ENCODE measurements at regions not wholly inside any gene's neighbourhood (a gene's known extent, or its start where the extent isn't known, plus 50 kb on each side); places are given as distances from the start of the nearest gene placed in this dataset.

GRCh38 chr2:167856190-167856589 lies 391.2 kb downstream of the STK39 start:
- Histone ChIP-seq H4K20me1 (ENCODE audit: insufficient read depth, low read length) (no peaks in the 10 kb centered on the region), H3K9me3 (ENCODE audit: insufficient read depth, low read length, severe bottlenecking) (no peaks in the 10 kb centered on the region), H3K36me3 (ENCODE audit: insufficient read depth, low read length) (no peaks in the 10 kb centered on the region), H3K27me3 (ENCODE audit: insufficient read depth, low read length, poor library complexity) (peaks cover 5% of the 10 kb centered on the region), H3K27ac (ENCODE audit: low read length) (no peak overlapping the region), H2AFZ (ENCODE audit: low read depth, low read length) (no peak overlapping the region), H3K79me2 (ENCODE audit: insufficient read depth, low read length) (no peaks in the 10 kb centered on the region), H3K4me1 (ENCODE audit: insufficient read depth, low read length) (no peaks in the 10 kb centered on the region), H3K9ac (ENCODE audit: low read depth, low read length) (no peak overlapping the region), H3K4me2 (ENCODE audit: insufficient read depth, low read length) (no peak overlapping the region), H3K4me3 (ENCODE audit: low read depth in 1 of 2, low read length in 2 of 2) (no peak overlapping the region)
- TF ChIP-seq EZH2 (IDR thresholded peaks at IDR 0.05; ENCODE audit: borderline replicate concordance, low read depth, low read length, severe bottlenecking) (no peak), CTCF (IDR thresholded peaks at IDR 0.05; ENCODE audit: borderline replicate concordance, extremely low read depth, low read length, poor library complexity, severe bottlenecking) (no peak)
- DNase-seq (no peak), ATAC-seq (ENCODE audit: insufficient read depth, low read depth) (no peak)

DNA sequence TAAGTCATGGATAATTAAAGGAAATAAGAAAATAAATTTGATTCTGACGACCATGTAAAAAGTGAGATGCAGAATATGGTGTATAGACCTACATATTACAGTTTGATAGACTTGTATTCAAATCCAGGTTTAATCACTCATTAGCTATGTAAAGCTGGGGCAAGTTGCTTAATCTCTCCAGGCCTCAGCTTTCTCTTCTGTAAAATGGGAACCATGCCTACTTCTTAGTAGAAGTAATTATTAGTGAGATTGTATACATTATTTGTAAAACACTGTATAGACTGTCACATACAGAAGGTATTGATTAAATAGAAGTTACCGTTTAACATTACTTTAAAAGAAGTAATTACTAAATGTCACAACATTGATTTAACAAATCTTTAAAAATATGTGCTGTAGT lies 392.2 kb downstream of the STK39 start:
- Histone ChIP-seq H3K4me2 (ENCODE audit: insufficient read depth, low read length) (no peak overlapping the region), H3K4me3 (ENCODE audit: low read depth in 1 of 2, low read length in 2 of 2) (no peak overlapping the region), H2AFZ (ENCODE audit: low read depth, low read length) (no peak overlapping the region), H3K79me2 (ENCODE audit: insufficient read depth, low read length) (no peaks in the 10 kb centered on the region), H3K27me3 (ENCODE audit: insufficient read depth, low read length, poor library complexity) (peaks cover 4% of the 10 kb centered on the region), H3K9me3 (ENCODE audit: insufficient read depth, low read length, severe bottlenecking) (no peaks in the 10 kb centered on the region), H3K27ac (ENCODE audit: low read length) (no peak overlapping the region), H4K20me1 (ENCODE audit: insufficient read depth, low read length) (no peaks in the 10 kb centered on the region), H3K9ac (ENCODE audit: low read depth, low read length) (no peak overlapping the region), H3K4me1 (ENCODE audit: insufficient read depth, low read length) (no peaks in the 10 kb centered on the region), H3K36me3 (ENCODE audit: insufficient read depth, low read length) (no peaks in the 10 kb centered on the region)
- DNase-seq (no peak), ATAC-seq (ENCODE audit: insufficient read depth, low read depth) (no peak)
- TF ChIP-seq EZH2 (IDR thresholded peaks at IDR 0.05; ENCODE audit: borderline replicate concordance, low read depth, low read length, severe bottlenecking) (no peak), CTCF (IDR thresholded peaks at IDR 0.05; ENCODE audit: borderline replicate concordance, extremely low read depth, low read length, poor library complexity, severe bottlenecking) (no peak)

GRCh38 chr2:167853717-167854116 lies 393.7 kb downstream of the STK39 start:
- H4K20me1 ChIP-seq (ENCODE audit: insufficient read depth, low read length): no peaks in the 10 kb centered on the region
- H3K4me3 ChIP-seq (ENCODE audit: low read depth in 1 of 2, low read length in 2 of 2): no peak overlapping the region
- no peaks in the 10 kb centered on the region for H3K36me3 ChIP-seq (ENCODE audit: insufficient read depth, low read length)
- H3K9me3 ChIP-seq (ENCODE audit: insufficient read depth, low read length, severe bottlenecking): no peaks in the 10 kb centered on the region
- H3K4me2 ChIP-seq (ENCODE audit: insufficient read depth, low read length): no peak overlapping the region
- H3K9ac ChIP-seq (ENCODE audit: low read depth, low read length): no peak overlapping the region
- H2AFZ ChIP-seq (ENCODE audit: low read depth, low read length): no peak overlapping the region
- DNase-seq (no peak), ATAC-seq (ENCODE audit: insufficient read depth, low read depth) (no peak)
- H3K27me3 ChIP-seq (ENCODE audit: insufficient read depth, low read length, poor library complexity): peaks cover 2% of the 10 kb centered on the region
- no peaks in the 10 kb centered on the region for H3K79me2 ChIP-seq (ENCODE audit: insufficient read depth, low read length)
- H3K4me1 ChIP-seq (ENCODE audit: insufficient read depth, low read length): no peaks in the 10 kb centered on the region
- TF ChIP-seq EZH2 (IDR thresholded peaks at IDR 0.05; ENCODE audit: borderline replicate concordance, low read depth, low read length, severe bottlenecking) (no peak), CTCF (IDR thresholded peaks at IDR 0.05; ENCODE audit: borderline replicate concordance, extremely low read depth, low read length, poor library complexity, severe bottlenecking) (no peak)
- no peak overlapping the region for H3K27ac ChIP-seq (ENCODE audit: low read length)

DNA sequence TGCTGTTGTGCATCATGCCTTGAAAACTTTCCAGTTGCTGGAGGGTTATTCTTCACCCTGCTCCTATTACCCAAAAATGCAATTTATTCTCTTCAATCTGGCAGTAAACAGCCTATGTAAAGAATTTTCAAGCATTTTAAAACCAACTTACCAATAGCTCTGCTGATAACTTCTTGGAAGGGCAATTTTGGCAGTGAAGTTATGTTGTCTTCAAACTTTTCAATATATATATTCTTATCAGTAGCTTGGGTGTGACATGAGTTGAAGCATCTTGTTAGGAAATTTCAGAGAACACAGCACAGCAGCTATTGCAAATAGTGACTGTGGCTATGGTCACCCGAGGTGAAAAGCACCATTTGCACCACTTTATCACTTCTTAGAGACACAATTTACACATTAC lies 395.5 kb downstream of the STK39 start:
- H3K36me3 ChIP-seq (ENCODE audit: insufficient read depth, low read length): no peaks in the 10 kb centered on the region
- peaks cover 2% of the 10 kb centered on the region for H3K27me3 ChIP-seq (ENCODE audit: insufficient read depth, low read length, poor library complexity)
- H2AFZ ChIP-seq (ENCODE audit: low read depth, low read length): no peak overlapping the region
- no peaks in the 10 kb centered on the region for H3K4me1 ChIP-seq (ENCODE audit: insufficient read depth, low read length)
- DNase-seq (no peak), ATAC-seq (ENCODE audit: insufficient read depth, low read depth) (no peak)
- H3K9me3 ChIP-seq (ENCODE audit: insufficient read depth, low read length, severe bottlenecking): no peaks in the 10 kb centered on the region
- H3K79me2 ChIP-seq (ENCODE audit: insufficient read depth, low read length): no peaks in the 10 kb centered on the region
- no peaks in the 10 kb centered on the region for H4K20me1 ChIP-seq (ENCODE audit: insufficient read depth, low read length)
- H3K9ac ChIP-seq (ENCODE audit: low read depth, low read length): no peak overlapping the region
- H3K4me2 ChIP-seq (ENCODE audit: insufficient read depth, low read length): no peak overlapping the region
- H3K4me3 ChIP-seq (ENCODE audit: low read depth in 1 of 2, low read length in 2 of 2): no peak overlapping the region
- H3K27ac ChIP-seq (ENCODE audit: low read length): no peak overlapping the region
- no peak for TF ChIP-seq EZH2 (IDR thresholded peaks at IDR 0.05; ENCODE audit: borderline replicate concordance, low read depth, low read length, severe bottlenecking)
- no peak for TF ChIP-seq CTCF (IDR thresholded peaks at IDR 0.05; ENCODE audit: borderline replicate concordance, extremely low read depth, low read length, poor library complexity, severe bottlenecking)
